K562 (cell line): ENCODE measurements at regions not wholly inside any gene's neighbourhood (a gene's known extent, or its start where the extent isn't known, plus 50 kb on each side); places are given as distances from the start of the nearest gene placed in this dataset.

ENCODE experiments used
- CTCF ChIP-seq, 3 experiments: IDR thresholded peaks in 2 of 3; conservative IDR thresholded peaks in 1 of 3; 2 replicates each; pipeline ENCODE4 v1.5.1; 2011 to 2012; ENCODE audit warnings: low read length in 3 of 3, mild to moderate bottlenecking in 3 of 3, control low read depth in 2 of 3, improper control_type of control experiment in 1 of 3, inconsistent platforms in 1 of 3, low read depth in 1 of 3, mixed read lengths in 1 of 3, moderate library complexity in 1 of 3; ENCODE audit not compliant: insufficient read depth in 2 of 3
- SNIP1 ChIP-seq: fragments of 450-650 bp; IDR thresholded peaks from 2 replicates; pipeline ENCODE4 v1.7.1; 2017; ENCODE audit warnings: low read depth, mild to moderate bottlenecking

GRCh38 chr13:34878329-34878728, 63.7 kb upstream of the NBEA start:
- no peak for TF ChIP-seq CTCF (IDR thresholded peaks at IDR 0.05 in 2 of 3, conservative IDR thresholded peaks at IDR 0.05 in 1 of 3; ENCODE audit: insufficient read depth in 2 of 3, low read depth in 1 of 3, low read length in 3 of 3)
- TF ChIP-seq SNIP1: no peak
